Renal pelvis (tissue), 1 donor: ENCODE measurements at regions not wholly inside any gene's neighbourhood (a gene's known extent, or its start where the extent isn't known, plus 50 kb on each side); places are given as distances from the start of the nearest gene placed in this dataset.
"Not testable (repeated sequence)": the region's sequence is repeated elsewhere in the genome, so short reads cannot be mapped to it uniquely, and the experiment has no call there.

Experiments
- DNase-seq: peaks from one replicate; pipeline ENCODE4 v3.0.0-alpha.2; 2013

- DNase-seq: not testable (repeated sequence)
Observed at GRCh38 chrX:35221391-35221790, 278.8 kb downstream of the FAM47B start.

DNA sequence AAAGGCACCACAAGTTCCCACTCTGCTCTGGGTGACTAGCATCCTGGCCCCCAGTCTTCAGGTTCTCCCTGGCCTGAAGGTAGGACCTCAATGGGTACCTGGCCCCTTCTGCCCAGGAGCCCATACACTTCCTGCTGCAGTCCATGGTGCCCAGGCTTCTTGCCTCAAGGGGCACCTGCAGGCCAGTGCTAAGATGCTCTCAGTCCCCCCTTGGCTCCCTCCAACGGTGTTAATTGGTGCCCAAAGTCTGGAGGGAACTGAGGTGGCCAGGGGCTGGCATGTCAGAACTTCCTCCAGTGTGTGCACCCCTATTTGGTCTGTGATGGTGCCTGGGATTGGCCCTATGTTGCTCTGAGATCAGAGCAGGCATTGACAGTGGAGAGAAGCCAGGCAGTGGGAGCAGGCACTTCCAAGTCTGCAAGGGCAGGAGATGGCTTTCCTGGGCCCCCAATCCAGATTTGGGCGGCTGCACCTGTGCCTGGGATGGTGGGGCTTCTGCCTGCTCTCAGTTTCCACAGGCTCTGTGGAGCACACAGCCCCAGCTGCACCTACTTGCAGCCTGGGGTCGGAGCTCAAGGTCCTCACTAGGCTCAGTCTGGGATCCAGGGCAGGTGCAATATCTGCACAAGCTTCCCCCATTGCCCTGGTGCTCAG is 301.6 kb downstream of the FAM47B start:
- DNase-seq: no peak

GRCh38 chrX:35244796-35245508 is 302.4 kb downstream of the FAM47B start:
- no peak for DNase-seq

DNA sequence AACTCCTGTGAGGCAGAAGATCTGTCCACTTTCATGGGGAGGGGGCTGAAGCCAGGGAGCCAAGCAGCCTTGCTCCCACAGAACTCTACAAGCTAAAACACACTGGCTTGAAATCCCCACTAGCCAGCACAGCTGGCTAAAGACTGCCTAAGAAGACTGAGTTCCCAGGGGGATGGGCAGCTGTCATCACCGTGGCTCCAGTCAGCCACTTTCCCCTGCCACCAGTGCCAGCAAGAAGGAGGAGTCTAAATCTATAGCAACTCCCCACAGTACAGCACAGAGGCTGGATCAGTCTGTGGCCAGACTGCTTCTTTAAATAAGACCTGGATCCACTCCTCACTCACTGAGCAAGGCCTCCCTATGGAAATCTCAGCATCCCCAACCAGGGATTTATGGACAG is 308.6 kb downstream of the FAM47B start:
- DNase-seq: no peak

DNA sequence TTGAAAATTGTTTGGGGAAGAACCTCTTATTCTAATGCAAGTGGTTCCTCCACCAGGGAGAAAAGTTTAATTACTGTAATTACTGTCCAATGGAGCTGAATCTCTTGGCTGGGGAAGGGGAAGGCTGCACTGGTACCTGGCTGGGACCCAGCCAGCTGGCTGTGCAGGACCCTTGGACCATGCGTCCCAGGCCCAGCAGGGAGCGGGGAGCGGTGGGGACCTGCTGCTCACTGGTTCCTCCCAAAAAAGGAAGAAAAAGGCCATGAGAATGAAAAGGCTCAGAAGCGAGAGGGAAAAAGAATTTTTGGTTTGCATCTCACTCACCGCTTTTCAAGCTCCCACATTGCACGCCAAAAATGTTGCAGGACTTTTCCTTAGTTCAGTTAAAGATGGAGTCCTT is 333.5 kb downstream of the FAM47B start:
- DNase-seq: no peak

- DNase-seq: no peak
Observed at GRCh38 chrX:35285289-35285962, 342.8 kb downstream of the FAM47B start.

DNA sequence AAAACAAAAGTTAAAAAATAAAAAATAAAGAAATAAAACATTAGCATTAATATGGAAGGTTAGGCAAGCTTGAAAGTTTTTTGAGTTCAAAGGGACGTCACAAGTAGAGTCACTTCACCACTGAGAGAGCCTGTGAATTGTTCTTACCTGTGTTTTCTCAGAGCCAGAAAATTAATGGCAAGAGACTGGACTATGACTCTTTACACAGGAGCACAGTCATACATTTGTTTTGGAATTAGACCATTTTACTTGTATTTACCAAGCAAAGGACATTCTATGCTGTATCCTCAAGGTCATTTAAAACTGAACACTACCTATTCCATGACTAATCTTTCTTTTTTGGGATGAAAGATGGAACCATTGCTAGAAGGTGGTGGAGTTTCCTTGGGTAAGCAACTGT is 346.1 kb downstream of the FAM47B start:
- DNase-seq: no peak

DNA sequence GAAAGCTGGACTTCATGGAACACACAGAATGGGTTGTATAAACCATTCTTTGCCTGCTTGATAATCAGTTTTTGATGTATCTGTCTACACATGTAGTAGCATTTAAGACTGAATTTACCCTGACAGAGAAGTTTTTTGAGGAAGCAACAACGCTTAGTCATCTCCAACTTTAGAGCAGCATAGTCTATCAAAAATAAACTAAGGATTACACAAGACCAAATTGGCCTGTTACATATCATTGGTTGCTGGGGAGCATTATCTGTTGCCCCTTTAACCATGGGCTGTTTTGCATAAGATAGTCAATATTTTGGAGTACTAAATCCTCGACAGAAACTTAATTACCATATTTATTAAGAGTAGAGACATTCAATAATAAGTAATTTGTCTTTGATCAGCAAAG is 347.4 kb downstream of the FAM47B start:
- no peak for DNase-seq

- no peak for DNase-seq
Observed at GRCh38 chrX:35291013-35291412, 348.4 kb downstream of the FAM47B start.

GRCh38 chrX:35292522-35292921 is 349.9 kb downstream of the FAM47B start:
- no peak for DNase-seq

- DNase-seq: not testable (repeated sequence)
Observed at GRCh38 chrX:35305037-35305436, 362.4 kb downstream of the FAM47B start.

DNA sequence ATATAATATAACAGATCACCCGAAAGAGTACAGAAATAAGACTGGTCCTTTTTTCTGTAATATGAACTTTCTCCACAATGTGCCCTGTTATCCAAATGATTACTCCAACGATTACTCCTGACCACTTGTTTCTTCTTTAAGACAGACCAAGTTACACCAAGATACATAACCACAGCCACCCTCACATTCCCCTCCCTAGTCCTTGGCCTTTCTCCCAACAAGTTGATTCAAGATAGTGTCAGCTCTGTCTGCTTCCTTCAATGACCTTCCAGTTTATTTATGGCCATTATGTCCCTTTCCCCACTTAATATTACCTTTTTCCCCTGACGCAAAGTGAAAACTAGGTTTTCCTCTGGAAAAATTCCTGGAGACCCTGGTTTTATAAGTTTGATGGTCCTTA is 397.2 kb downstream of the FAM47B start:
- no peak for DNase-seq

GRCh38 chrX:35340465-35340864 is 397.9 kb downstream of the FAM47B start:
- no peak for DNase-seq

- DNase-seq: no peak
Observed at GRCh38 chrX:35351212-35351611, 408.6 kb downstream of the FAM47B start.

DNA sequence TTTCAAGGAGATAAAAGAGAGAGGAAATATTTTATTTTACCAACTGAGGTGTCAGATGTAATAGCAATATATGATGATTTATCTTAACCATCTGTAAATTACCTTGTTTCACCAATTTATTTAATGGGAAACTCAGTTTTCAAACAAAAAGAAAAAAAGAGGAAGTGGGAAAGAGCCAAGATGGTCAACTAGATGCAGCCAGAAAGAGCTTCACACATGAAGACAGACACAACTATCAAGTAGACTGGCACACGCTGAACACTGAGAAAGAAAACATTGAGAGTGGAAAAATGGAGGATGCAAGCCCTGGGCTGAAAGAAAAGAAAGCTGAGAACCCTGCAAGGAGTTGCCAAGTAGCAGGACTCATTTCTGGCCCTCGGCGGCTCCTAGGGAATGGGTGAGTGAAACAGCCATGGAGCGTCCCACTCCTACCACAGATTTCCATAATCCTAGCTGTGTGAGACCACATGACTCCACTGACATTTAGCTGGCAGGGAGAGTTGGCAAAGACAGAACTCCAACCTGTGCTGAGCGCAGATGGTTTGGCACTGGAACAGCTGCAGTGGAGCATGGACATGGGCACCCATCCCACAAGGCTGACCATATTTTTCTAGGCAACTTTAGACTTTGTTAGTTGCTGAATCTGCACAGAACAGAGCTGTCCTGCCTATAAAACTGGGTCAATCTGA is 409.3 kb downstream of the FAM47B start:
- no peak for DNase-seq

DNA sequence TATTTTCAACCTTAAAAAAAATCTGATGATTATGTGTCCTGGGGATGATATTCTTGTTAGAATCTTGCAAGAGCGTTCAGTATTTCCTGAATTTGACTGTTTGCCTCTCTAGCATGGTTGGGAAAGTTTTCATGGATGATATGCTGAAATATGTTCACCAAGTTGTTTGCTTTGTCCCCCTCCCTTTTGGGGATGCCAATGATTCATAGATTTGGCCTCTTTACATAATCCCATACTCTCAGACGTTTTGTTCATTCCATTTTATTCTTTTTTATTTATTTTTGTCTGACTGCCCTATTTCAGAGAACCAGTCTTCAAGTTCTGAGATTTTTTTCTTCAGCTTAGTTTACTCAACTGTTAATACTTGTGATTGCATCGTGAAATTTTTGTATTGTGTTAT is 415.1 kb downstream of the FAM47B start:
- DNase-seq: no peak

- no peak for DNase-seq
Observed at GRCh38 chrX:35362866-35363265, 420.3 kb downstream of the FAM47B start.

- no peak for DNase-seq
Observed at GRCh38 chrX:35374116-35374515, 424.0 kb upstream of the MAGEB16 start.

GRCh38 chrX:35380808-35381700 is 417.1 kb upstream of the MAGEB16 start:
- DNase-seq: no peak

DNA sequence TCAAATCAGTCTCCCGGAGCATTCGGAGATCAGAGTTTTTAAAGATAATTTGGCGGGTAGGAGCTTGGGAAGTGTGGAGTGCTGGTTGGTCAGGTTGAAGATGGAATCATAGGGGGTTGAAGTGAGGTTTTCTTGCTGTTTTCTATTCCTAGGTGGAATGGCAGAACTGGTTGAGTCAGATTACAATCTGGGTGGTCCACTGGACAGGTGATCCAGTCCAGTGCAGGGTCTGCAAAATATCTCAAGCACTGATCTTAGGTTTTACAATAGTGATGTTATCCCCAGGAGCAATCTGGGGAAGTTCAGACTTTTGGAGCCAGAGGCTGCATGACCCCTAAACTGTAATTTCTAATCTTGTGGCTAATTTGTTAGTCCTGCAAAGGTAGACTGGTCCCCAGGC is 416.4 kb upstream of the MAGEB16 start:
- DNase-seq: not testable (repeated sequence)

DNA sequence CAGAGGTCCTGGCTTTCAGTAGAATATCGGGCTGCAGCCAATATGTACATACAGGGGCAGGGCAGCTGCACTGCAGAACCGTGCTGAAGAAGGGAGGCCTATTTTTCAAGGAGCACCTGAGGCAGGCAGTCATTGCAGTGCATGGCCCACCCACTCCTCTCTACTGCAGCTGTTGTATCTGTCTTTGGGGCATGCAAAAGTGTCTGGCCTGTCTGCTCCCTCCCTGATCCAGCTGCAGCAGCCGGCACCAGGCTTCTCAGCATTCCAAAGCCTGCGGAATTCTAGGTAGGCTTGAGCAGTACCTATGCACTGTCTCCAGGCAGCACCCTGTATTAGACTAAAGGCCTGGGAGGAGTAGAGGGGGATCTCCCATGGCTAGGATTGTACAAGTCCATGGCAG is 415.2 kb upstream of the MAGEB16 start:
- no peak for DNase-seq

- no peak for DNase-seq
Observed at GRCh38 chrX:35392232-35392631, 405.9 kb upstream of the MAGEB16 start.
